ENCODE measurements at regions not wholly inside any gene's neighbourhood (a gene's known extent, or its start where the extent isn't known, plus 50 kb on each side); places are given as distances from the start of the nearest gene placed in this dataset.

GRCh38 chr7:86013662-86014061, 630.0 kb upstream of the GRM3 start:
- FAIRE-seq (no peak), DNase-seq (ENCODE audit: low read depth in 1 of 2, low spot score in 1 of 2) (no peak), ATAC-seq (no peak)
- H3K4me1 ChIP-seq, result no peaks in the 10 kb centered on the region
- TF ChIP-seq HMGXB4 (CRISPR knock-in tag; IDR thresholded peaks at IDR 0.05; ENCODE audit: borderline replicate concordance) (no peak), FOXS1 (CRISPR knock-in tag; IDR thresholded peaks at IDR 0.05) (no peak), RAD21 (conservative IDR thresholded peaks at IDR 0.05 in 1 of 2, IDR thresholded peaks at IDR 0.05 in 1 of 2) (no peak), MAX (IDR thresholded peaks at IDR 0.05) (no peak), JUN (IDR thresholded peaks at IDR 0.05) (no peak)
- H3K9me3 ChIP-seq, result no peaks in the 10 kb centered on the region
- no peak overlapping the region for H3K4me3 ChIP-seq
- no peak overlapping the region for H3K27ac ChIP-seq
- POLR2A ChIA-PET, result no interaction called here
- no peak overlapping the region for H3K4me2 ChIP-seq
- CTCF ChIA-PET, result no interaction called here

GRCh38 chr7:86012971-86013370, 630.7 kb upstream of the GRM3 start:
- H3K4me2 ChIP-seq, result no peak overlapping the region
- no peak for DNase-seq (ENCODE audit: low read depth in 1 of 2, low spot score in 1 of 2)
- no peaks in the 10 kb centered on the region for H3K4me1 ChIP-seq
- no peak for FAIRE-seq
- H3K27ac ChIP-seq, result no peak overlapping the region
- ChIA-PET CTCF (no interaction called here), POLR2A (no interaction called here)
- H3K4me3 ChIP-seq, result no peak overlapping the region
- no peaks in the 10 kb centered on the region for H3K9me3 ChIP-seq
- TF ChIP-seq NR3C1 (IDR thresholded peaks at IDR 0.05) (no peak), FOSB (CRISPR knock-in tag; IDR thresholded peaks at IDR 0.05) (no peak), HOXA7 (CRISPR knock-in tag; IDR thresholded peaks at IDR 0.05) (no peak), BCL3 (IDR thresholded peaks at IDR 0.05) (no peak), HDAC2 (IDR thresholded peaks at IDR 0.05) (no peak), MAFK (IDR thresholded peaks at IDR 0.05; ENCODE audit: partially characterized antibody) (no peak), SMC3 (IDR thresholded peaks at IDR 0.05) (no peak), ZC3H11A (IDR thresholded peaks at IDR 0.05) (no peak), ZNF302 (CRISPR knock-in tag; IDR thresholded peaks at IDR 0.05) (no peak), RNF2 (IDR thresholded peaks at IDR 0.05; ENCODE audit: borderline replicate concordance, low read depth) (no peak), HEYL (CRISPR knock-in tag; IDR thresholded peaks at IDR 0.05) (no peak)
- no peak for ATAC-seq

- Histone ChIP-seq H3K9me3 (no peaks in the 10 kb centered on the region), H3K4me3 (no peak overlapping the region), H3K27ac (no peak overlapping the region), H3K4me1 (no peaks in the 10 kb centered on the region), H3K4me2 (no peak overlapping the region)
- ChIA-PET CTCF (no interaction called here), POLR2A (no interaction called here)
- TF ChIP-seq RFX5 (IDR thresholded peaks at IDR 0.05), result no peak
- TF ChIP-seq BHLHE40 (IDR thresholded peaks at IDR 0.05; ENCODE audit: low read depth, low read length), result no peak
- TF ChIP-seq FOXS1 (CRISPR knock-in tag; IDR thresholded peaks at IDR 0.05), result no peak
- TF ChIP-seq SREBF2 (IDR thresholded peaks at IDR 0.05), result no peak
- TF ChIP-seq ELK1 (IDR thresholded peaks at IDR 0.05; ENCODE audit: low read depth, low read length), result no peak
- TF ChIP-seq HES2 (IDR thresholded peaks at IDR 0.05), result no peak
- no peak for TF ChIP-seq ZSCAN20 (CRISPR knock-in tag; IDR thresholded peaks at IDR 0.05)
- no peak for TF ChIP-seq E2F6 (IDR thresholded peaks at IDR 0.05; ENCODE audit: borderline replicate concordance, low read depth)
- no peak for DNase-seq (ENCODE audit: low read depth in 1 of 2, low spot score in 1 of 2)
- 7% methylated on average over 3 of the region's 3 CpGs for WGBS (ENCODE audit: missing lambda C conversion rate)
- ATAC-seq, result no peak
- FAIRE-seq, result no peak
These were observed 634.8 kb upstream of the GRM3 start for GRCh38 chr7:86008898-86009297.

Measured in A549 (cell line).